MM.1S (cell line): ENCODE measurements at regions not wholly inside any gene's neighbourhood (a gene's known extent, or its start where the extent isn't known, plus 50 kb on each side); places are given as distances from the start of the nearest gene placed in this dataset.

Source experiments
- DNase-seq: peaks from one replicate; pipeline ENCODE4 v3.0.0-alpha.2; 2015
- H2AFZ ChIP-seq: fragments of 300-600 bp; sonication (generic); 2 replicates; pipeline ENCODE4 v1.6.0; 2016; ENCODE audit warnings: antibody characterized with exemption, low read length
- H3F3A ChIP-seq: fragments of 300-600 bp; sonication (generic); 2 replicates; pipeline ENCODE4 v1.6.1; 2016; ENCODE audit warnings: mild to moderate bottlenecking, antibody characterized with exemption, low read length, moderate library complexity, mixed read lengths; ENCODE audit not compliant: insufficient read depth
- H3K27ac ChIP-seq: fragments of 300-600 bp; sonication (generic); 2 replicates; pipeline ENCODE4 v1.5.1; 2016; ENCODE audit warnings: mild to moderate bottlenecking, low read length
- H3K27me3 ChIP-seq: fragments of 300-600 bp; sonication (generic); replicated peaks from 2 replicates; pipeline ENCODE4 v1.6.0; 2016; ENCODE audit warnings: low read length; ENCODE audit not compliant: insufficient read depth
- H3K36me3 ChIP-seq: fragments of 300-600 bp; sonication (generic); replicated peaks from 2 replicates; pipeline ENCODE4 v1.6.1; 2016; ENCODE audit warnings: mild to moderate bottlenecking, low read length, mixed read lengths; ENCODE audit not compliant: insufficient read depth
- H3K4me1 ChIP-seq: fragments of 300-600 bp; sonication (generic); 2 replicates; pipeline ENCODE4 v1.6.1; 2016; ENCODE audit warnings: low read length, mixed read lengths
- H3K4me2 ChIP-seq: fragments of 300-600 bp; sonication (generic); 2 replicates; pipeline ENCODE4 v1.6.0; 2016; ENCODE audit warnings: low read depth, low read length
- H3K4me3 ChIP-seq: fragments of 300-600 bp; sonication (generic); 2 replicates; pipeline ENCODE4 v1.5.1; 2016; ENCODE audit warnings: low read length, mixed read lengths
- H3K79me2 ChIP-seq: fragments of 300-600 bp; sonication (generic); 2 replicates; pipeline ENCODE4 v1.6.1; 2016; ENCODE audit warnings: mixed run types, low read length, mixed read lengths
- H3K9ac ChIP-seq: fragments of 300-600 bp; sonication (generic); 2 replicates; pipeline ENCODE4 v1.6.1; 2016; ENCODE audit warnings: low read length, mixed read lengths
- H3K9me2 ChIP-seq: fragments of 300-600 bp; sonication (generic); replicated peaks from 2 replicates; pipeline ENCODE4 v1.6.1; 2016; ENCODE audit warnings: mild to moderate bottlenecking, low read length, mixed read lengths; ENCODE audit not compliant: insufficient read depth
- H3K9me3 ChIP-seq: fragments of 300-600 bp; sonication (generic); replicated peaks from 2 replicates; pipeline ENCODE4 v1.6.1; 2016; ENCODE audit warnings: mild to moderate bottlenecking, low read length, mixed read lengths; ENCODE audit not compliant: insufficient read depth
- H4K20me1 ChIP-seq: fragments of 300-600 bp; sonication (generic); 2 replicates; pipeline ENCODE4 v1.6.1; 2016; ENCODE audit warnings: mild to moderate bottlenecking, low read length, moderate library complexity, mixed read lengths; ENCODE audit not compliant: insufficient read depth
- EZH2 ChIP-seq: fragments of 300-600 bp; sonication (generic); optimal IDR thresholded peaks from 2 replicates; pipeline ENCODE3; 2017; ENCODE audit warnings: low read depth, mild to moderate bottlenecking, antibody characterized with exemption, low read length, mixed read lengths
- EZH2phosphoT487 ChIP-seq: fragments of 300-600 bp; sonication (generic); IDR thresholded peaks from 2 replicates; pipeline ENCODE4 v1.6.1; 2018; ENCODE audit warnings: antibody characterized with exemption, low read length
- TF ChIP-seq, protein P1 (sequence below): fragments of 300-600 bp; sonication (generic); IDR thresholded peaks from 2 replicates; pipeline ENCODE4 v1.5.1; 2016; ENCODE audit warnings: antibody characterized with exemption, low read length, mixed read lengths

DNA sequence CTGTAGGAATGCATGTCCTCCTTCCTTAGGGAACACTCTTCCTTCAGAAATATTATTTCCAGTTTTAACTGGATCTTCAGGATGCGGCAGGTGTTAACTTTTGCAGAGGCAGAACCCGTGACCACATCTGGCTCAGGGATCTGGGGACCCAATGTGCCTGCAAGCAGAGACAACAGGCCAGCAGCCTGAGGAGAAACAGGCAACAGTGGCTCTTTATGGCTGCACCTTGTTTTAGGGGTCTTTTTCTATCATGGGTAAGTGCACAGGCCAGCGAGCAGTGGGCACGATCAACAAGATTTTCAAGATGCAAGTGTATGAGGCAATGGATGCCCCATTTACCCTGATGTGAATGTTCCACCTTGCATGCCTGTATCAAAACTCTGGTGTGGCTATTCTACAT, 497.5 kb upstream of the KLF6 start:
- Histone ChIP-seq H3K36me3 (no peaks in the 10 kb centered on the region), H3K9ac (no peak overlapping the region), H3K9me2 (no peaks in the 10 kb centered on the region), H3K27me3 (no peaks in the 10 kb centered on the region), H3K79me2 (no peaks in the 10 kb centered on the region), H4K20me1 (no peaks in the 10 kb centered on the region), H3K4me3 (no peak overlapping the region), H3K9me3 (no peaks in the 10 kb centered on the region), H2AFZ (no peak overlapping the region), H3F3A (no peaks in the 10 kb centered on the region), H3K27ac (no peak overlapping the region), H3K4me1 (no peaks in the 10 kb centered on the region), H3K4me2 (no peak overlapping the region)
- TF ChIP-seq EZH2phosphoT487: no peak
- TF ChIP-seq, protein P1, sequence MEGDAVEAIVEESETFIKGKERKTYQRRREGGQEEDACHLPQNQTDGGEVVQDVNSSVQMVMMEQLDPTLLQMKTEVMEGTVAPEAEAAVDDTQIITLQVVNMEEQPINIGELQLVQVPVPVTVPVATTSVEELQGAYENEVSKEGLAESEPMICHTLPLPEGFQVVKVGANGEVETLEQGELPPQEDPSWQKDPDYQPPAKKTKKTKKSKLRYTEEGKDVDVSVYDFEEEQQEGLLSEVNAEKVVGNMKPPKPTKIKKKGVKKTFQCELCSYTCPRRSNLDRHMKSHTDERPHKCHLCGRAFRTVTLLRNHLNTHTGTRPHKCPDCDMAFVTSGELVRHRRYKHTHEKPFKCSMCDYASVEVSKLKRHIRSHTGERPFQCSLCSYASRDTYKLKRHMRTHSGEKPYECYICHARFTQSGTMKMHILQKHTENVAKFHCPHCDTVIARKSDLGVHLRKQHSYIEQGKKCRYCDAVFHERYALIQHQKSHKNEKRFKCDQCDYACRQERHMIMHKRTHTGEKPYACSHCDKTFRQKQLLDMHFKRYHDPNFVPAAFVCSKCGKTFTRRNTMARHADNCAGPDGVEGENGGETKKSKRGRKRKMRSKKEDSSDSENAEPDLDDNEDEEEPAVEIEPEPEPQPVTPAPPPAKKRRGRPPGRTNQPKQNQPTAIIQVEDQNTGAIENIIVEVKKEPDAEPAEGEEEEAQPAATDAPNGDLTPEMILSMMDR: no peak
- no peak for TF ChIP-seq EZH2
- no peak for DNase-seq

DNA sequence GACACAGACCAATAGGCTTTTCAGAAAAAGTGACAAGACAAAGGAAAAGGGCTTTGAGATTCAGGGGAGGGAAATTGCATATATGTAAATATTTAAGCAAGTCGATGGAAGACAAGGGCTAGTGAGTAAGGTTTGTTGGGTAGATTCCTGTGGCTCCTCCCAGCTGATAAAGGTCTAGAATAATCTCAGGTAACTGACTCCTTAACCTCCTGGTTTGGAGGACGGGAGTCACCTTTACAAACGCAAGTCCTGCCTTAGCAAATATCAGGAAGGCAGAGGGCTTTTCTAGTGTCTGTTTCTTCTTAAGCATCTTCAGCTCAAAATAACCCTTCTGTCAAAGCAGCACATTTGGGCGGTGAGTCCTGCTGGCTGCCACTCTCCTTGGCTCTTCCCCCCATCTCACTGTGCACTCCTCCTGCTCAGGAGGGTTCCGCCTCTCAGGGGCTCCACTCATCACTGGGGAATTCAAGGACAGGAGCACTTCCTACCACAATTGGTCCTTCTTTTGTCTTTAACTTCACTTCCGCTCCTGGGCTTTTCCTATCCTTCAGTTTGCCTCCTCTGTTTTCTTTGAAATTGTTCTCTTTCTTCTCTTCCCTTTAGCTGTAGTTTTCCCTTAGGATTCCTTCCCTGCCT, 496.3 kb upstream of the KLF6 start:
- Histone ChIP-seq H3K9me2 (no peaks in the 10 kb centered on the region), H3K79me2 (no peaks in the 10 kb centered on the region), H3K4me2 (no peak overlapping the region), H3K9me3 (no peaks in the 10 kb centered on the region), H3K4me3 (no peak overlapping the region), H3F3A (no peaks in the 10 kb centered on the region), H3K27me3 (no peaks in the 10 kb centered on the region), H3K9ac (no peak overlapping the region), H3K36me3 (no peaks in the 10 kb centered on the region), H4K20me1 (no peaks in the 10 kb centered on the region), H3K27ac (no peak overlapping the region), H2AFZ (no peak overlapping the region), H3K4me1 (no peaks in the 10 kb centered on the region)
- no peak for DNase-seq
- no peak for TF ChIP-seq EZH2phosphoT487
- TF ChIP-seq EZH2: no peak
- TF ChIP-seq, protein P1: no peak

DNA sequence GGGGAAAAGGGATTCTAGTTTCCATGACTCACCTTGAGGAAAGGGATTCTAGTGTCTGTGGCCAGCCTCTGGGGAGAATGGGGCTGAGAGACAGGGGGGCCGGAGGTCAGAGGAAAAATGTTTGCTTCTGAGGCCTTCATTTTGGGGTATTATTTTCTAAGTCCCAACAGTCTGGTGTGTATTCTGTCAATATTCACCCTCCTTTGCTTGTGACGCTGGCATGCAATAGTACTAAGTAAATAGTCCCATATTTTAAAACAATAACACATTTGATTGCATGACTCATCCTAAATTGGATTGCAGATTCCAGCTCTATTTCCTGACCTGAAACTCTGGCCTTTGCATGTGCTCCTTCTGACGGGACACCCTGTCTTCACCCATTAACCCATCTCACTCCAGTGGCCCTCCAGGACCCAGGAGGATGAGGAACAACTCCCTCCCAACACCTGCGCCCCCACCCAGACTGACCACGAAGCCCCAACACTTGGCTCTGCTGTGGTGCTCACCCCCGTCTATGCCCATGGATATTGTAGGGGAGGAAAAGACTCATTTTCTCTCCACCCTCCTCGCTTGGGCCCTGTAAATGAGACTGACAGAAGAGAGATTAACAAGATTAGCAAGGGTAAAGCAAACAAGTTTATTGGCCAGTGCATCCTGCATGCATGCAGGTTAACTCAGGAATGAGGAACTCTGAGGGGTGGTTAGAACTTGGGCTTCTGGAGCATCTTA, 495.6 kb upstream of the KLF6 start:
- no peak for DNase-seq
- no peaks in the 10 kb centered on the region for H3K36me3 ChIP-seq
- H3K79me2 ChIP-seq: no peaks in the 10 kb centered on the region
- no peaks in the 10 kb centered on the region for H4K20me1 ChIP-seq
- no peak overlapping the region for H3K4me2 ChIP-seq
- H3K9ac ChIP-seq: no peak overlapping the region
- no peaks in the 10 kb centered on the region for H3K9me3 ChIP-seq
- TF ChIP-seq EZH2phosphoT487: no peak
- H3K4me1 ChIP-seq: no peaks in the 10 kb centered on the region
- H3K27ac ChIP-seq: no peak overlapping the region
- H3K27me3 ChIP-seq: no peaks in the 10 kb centered on the region
- H3K4me3 ChIP-seq: no peak overlapping the region
- no peaks in the 10 kb centered on the region for H3F3A ChIP-seq
- H3K9me2 ChIP-seq: no peaks in the 10 kb centered on the region
- no peak overlapping the region for H2AFZ ChIP-seq

GRCh38 chr10:4279655-4280054, 494.6 kb upstream of the KLF6 start:
- Histone ChIP-seq H3K36me3 (no peaks in the 10 kb centered on the region), H3K4me3 (no peak overlapping the region), H3K4me2 (no peak overlapping the region), H3K79me2 (no peaks in the 10 kb centered on the region), H3K4me1 (no peaks in the 10 kb centered on the region), H4K20me1 (no peaks in the 10 kb centered on the region), H2AFZ (no peak overlapping the region), H3K9me2 (no peaks in the 10 kb centered on the region), H3K9ac (no peak overlapping the region), H3K27ac (no peak overlapping the region), H3K27me3 (no peaks in the 10 kb centered on the region), H3F3A (no peaks in the 10 kb centered on the region), H3K9me3 (no peaks in the 10 kb centered on the region)
- no peak for TF ChIP-seq EZH2
- TF ChIP-seq, protein P1: no peak
- no peak for TF ChIP-seq EZH2phosphoT487
- no peak for DNase-seq
